ENCODE measurements at regions not wholly inside any gene's neighbourhood (a gene's known extent, or its start where the extent isn't known, plus 50 kb on each side); places are given as distances from the start of the nearest gene placed in this dataset.

DNA sequence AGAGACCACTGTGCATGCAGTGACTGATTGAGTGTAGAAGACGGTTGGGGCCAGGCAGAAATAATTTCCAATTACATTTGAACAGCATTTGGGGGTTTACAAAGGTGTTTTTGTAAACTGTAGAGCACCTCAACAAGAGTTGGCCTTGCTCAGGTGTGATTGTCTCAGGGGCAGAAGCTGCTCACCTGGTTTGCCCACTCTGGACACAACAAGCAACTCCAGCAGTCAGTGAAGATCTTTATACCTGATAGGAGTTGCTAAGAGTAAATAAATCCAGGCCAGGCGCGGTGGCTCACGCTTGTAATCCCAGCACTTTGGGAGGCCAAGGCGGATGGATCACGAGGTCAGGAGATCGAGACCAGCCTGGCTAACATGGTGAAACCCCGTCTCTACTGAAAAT is 221.3 kb downstream of the RAB28 start:
- TF ChIP-seq, protein P1, sequence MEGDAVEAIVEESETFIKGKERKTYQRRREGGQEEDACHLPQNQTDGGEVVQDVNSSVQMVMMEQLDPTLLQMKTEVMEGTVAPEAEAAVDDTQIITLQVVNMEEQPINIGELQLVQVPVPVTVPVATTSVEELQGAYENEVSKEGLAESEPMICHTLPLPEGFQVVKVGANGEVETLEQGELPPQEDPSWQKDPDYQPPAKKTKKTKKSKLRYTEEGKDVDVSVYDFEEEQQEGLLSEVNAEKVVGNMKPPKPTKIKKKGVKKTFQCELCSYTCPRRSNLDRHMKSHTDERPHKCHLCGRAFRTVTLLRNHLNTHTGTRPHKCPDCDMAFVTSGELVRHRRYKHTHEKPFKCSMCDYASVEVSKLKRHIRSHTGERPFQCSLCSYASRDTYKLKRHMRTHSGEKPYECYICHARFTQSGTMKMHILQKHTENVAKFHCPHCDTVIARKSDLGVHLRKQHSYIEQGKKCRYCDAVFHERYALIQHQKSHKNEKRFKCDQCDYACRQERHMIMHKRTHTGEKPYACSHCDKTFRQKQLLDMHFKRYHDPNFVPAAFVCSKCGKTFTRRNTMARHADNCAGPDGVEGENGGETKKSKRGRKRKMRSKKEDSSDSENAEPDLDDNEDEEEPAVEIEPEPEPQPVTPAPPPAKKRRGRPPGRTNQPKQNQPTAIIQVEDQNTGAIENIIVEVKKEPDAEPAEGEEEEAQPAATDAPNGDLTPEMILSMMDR (IDR thresholded peaks at IDR 0.05) = no peak
- no peak for TF ChIP-seq POLR2A (IDR thresholded peaks at IDR 0.05)

Data from heart left ventricle (tissue), 13 donors.